Memory B cell (primary cell): ENCODE measurements at regions not wholly inside any gene's neighbourhood (a gene's known extent, or its start where the extent isn't known, plus 50 kb on each side); places are given as distances from the start of the nearest gene placed in this dataset.

Source experiments
- ATAC-seq: fragments of 150-1000 bp; cut with Tn5 transposase; 2 replicates; pipeline ENCODE4 v1.10.0; 2021; ENCODE audit warnings: low read depth, mild to moderate bottlenecking, moderate library complexity
- DNase-seq, 2 donors: peaks; one replicate each; pipeline ENCODE4 v3.0.0; 2022; ENCODE audit warnings: low spot score in 2 of 2
- H3K27ac Mint-ChIP-seq: one replicate; pipeline ENCODE4 v1.8.0; 2022; ENCODE audit warnings: mild to moderate bottlenecking, moderate library complexity, mixed read lengths
- H3K27me3 Mint-ChIP-seq: one replicate; pipeline ENCODE4 v1.8.0; 2022; ENCODE audit warnings: mixed read lengths
- H3K36me3 Mint-ChIP-seq: one replicate; pipeline ENCODE4 v1.8.0; 2022; ENCODE audit warnings: mild to moderate bottlenecking, mixed read lengths
- H3K4me1 Mint-ChIP-seq: one replicate; pipeline ENCODE4 v1.8.0; 2022; ENCODE audit warnings: mixed read lengths
- H3K4me3 Mint-ChIP-seq: one replicate; pipeline ENCODE4 v1.8.0; 2022; ENCODE audit warnings: mild to moderate bottlenecking, moderate library complexity, mixed read lengths
- H3K9me3 Mint-ChIP-seq: one replicate; pipeline ENCODE4 v1.8.0; 2022; ENCODE audit warnings: mixed read lengths

- peaks cover 2% of the 10 kb centered on the region for H3K9me3 Mint-ChIP-seq
- no peak for ATAC-seq
These were observed 189.5 kb downstream of the TFCP2L1 start for GRCh38 chr2:121095257-121096080.

GRCh38 chr2:121096611-121097010 is 188.4 kb downstream of the TFCP2L1 start:
- ATAC-seq (no peak), DNase-seq (no peak)
- Mint-ChIP-seq H3K4me1 (no peaks in the 10 kb centered on the region), H3K9me3 (no peaks in the 10 kb centered on the region), H3K36me3 (no peaks in the 10 kb centered on the region), H3K27me3 (peaks cover 13% of the 10 kb centered on the region), H3K27ac (no peak overlapping the region), H3K4me3 (no peak overlapping the region)

More at GRCh38 chr2:121095257-121096080, 189.5 kb downstream of the TFCP2L1 start:
- Mint-ChIP-seq H3K4me3 (no peak overlapping the region), H3K27me3 (peaks cover 10% of the 10 kb centered on the region), H3K27ac (no peak overlapping the region), H3K36me3 (no peaks in the 10 kb centered on the region), H3K4me1 (no peaks in the 10 kb centered on the region)
- no peak for DNase-seq

- Mint-ChIP-seq H3K27me3 (peaks cover 16% of the 10 kb centered on the region), H3K36me3 (no peaks in the 10 kb centered on the region), H3K27ac (no peak overlapping the region), H3K9me3 (no peaks in the 10 kb centered on the region), H3K4me3 (no peak overlapping the region), H3K4me1 (no peaks in the 10 kb centered on the region)
- ATAC-seq: no peak
- DNase-seq: no peak
These were observed 186.4 kb downstream of the TFCP2L1 start for GRCh38 chr2:121098556-121098955.

GRCh38 chr2:121099329-121100290 is 185.4 kb downstream of the TFCP2L1 start:
- ATAC-seq: no peak
- H3K9me3 Mint-ChIP-seq: no peaks in the 10 kb centered on the region

GRCh38 chr2:121101093-121101715 is 183.8 kb downstream of the TFCP2L1 start:
- DNase-seq: no peak
- H3K4me1 Mint-ChIP-seq: no peaks in the 10 kb centered on the region
- ATAC-seq: no peak

More at GRCh38 chr2:121099329-121100290, 185.4 kb downstream of the TFCP2L1 start:
- H3K36me3 Mint-ChIP-seq: no peaks in the 10 kb centered on the region
- peaks cover 20% of the 10 kb centered on the region for H3K27me3 Mint-ChIP-seq
- no peak for DNase-seq
- H3K27ac Mint-ChIP-seq: no peak overlapping the region
- H3K4me1 Mint-ChIP-seq: no peaks in the 10 kb centered on the region
- no peak overlapping the region for H3K4me3 Mint-ChIP-seq

GRCh38 chr2:121102941-121103340 is 182.1 kb downstream of the TFCP2L1 start:
- H3K4me1 Mint-ChIP-seq: no peaks in the 10 kb centered on the region
- peaks cover 16% of the 10 kb centered on the region for H3K27me3 Mint-ChIP-seq
- H3K9me3 Mint-ChIP-seq: no peaks in the 10 kb centered on the region
- no peak overlapping the region for H3K4me3 Mint-ChIP-seq
- H3K36me3 Mint-ChIP-seq: no peaks in the 10 kb centered on the region
- DNase-seq (no peak), ATAC-seq (no peak)
- H3K27ac Mint-ChIP-seq: no peak overlapping the region

More at GRCh38 chr2:121101093-121101715, 183.8 kb downstream of the TFCP2L1 start:
- Mint-ChIP-seq H3K9me3 (no peaks in the 10 kb centered on the region), H3K27me3 (peaks cover 16% of the 10 kb centered on the region), H3K36me3 (no peaks in the 10 kb centered on the region), H3K4me3 (no peak overlapping the region), H3K27ac (no peak overlapping the region)

- Mint-ChIP-seq H3K27me3 (peaks cover 16% of the 10 kb centered on the region), H3K4me3 (no peak overlapping the region), H3K4me1 (no peaks in the 10 kb centered on the region), H3K27ac (no peak overlapping the region), H3K9me3 (no peaks in the 10 kb centered on the region), H3K36me3 (no peaks in the 10 kb centered on the region)
- ATAC-seq (no peak), DNase-seq (no peak)
These were observed 181.0 kb downstream of the TFCP2L1 start for GRCh38 chr2:121103960-121104359.

GRCh38 chr2:121104721-121105141 is 180.3 kb downstream of the TFCP2L1 start:
- DNase-seq: no peak
- no peak overlapping the region for H3K27ac Mint-ChIP-seq
- no peaks in the 10 kb centered on the region for H3K9me3 Mint-ChIP-seq
- H3K4me3 Mint-ChIP-seq: no peak overlapping the region
- ATAC-seq: no peak
- H3K4me1 Mint-ChIP-seq: no peaks in the 10 kb centered on the region
- peaks cover 14% of the 10 kb centered on the region for H3K27me3 Mint-ChIP-seq
- no peaks in the 10 kb centered on the region for H3K36me3 Mint-ChIP-seq

GRCh38 chr2:121110924-121111323 is 174.1 kb downstream of the TFCP2L1 start:
- H3K36me3 Mint-ChIP-seq: no peaks in the 10 kb centered on the region
- no peak overlapping the region for H3K4me3 Mint-ChIP-seq
- H3K27me3 Mint-ChIP-seq: no peaks in the 10 kb centered on the region
- peaks cover 3% of the 10 kb centered on the region for H3K9me3 Mint-ChIP-seq
- ATAC-seq (no peak), DNase-seq (no peak)
- no peaks in the 10 kb centered on the region for H3K4me1 Mint-ChIP-seq
- H3K27ac Mint-ChIP-seq: no peak overlapping the region

- H3K9me3 Mint-ChIP-seq: no peaks in the 10 kb centered on the region
- no peaks in the 10 kb centered on the region for H3K4me1 Mint-ChIP-seq
- ATAC-seq (no peak), DNase-seq (no peak)
- H3K27me3 Mint-ChIP-seq: peaks cover 7% of the 10 kb centered on the region
- no peaks in the 10 kb centered on the region for H3K36me3 Mint-ChIP-seq
- H3K27ac Mint-ChIP-seq: no peak overlapping the region
- H3K4me3 Mint-ChIP-seq: no peak overlapping the region
These were observed 166.1 kb downstream of the TFCP2L1 start for GRCh38 chr2:121118951-121119350.

GRCh38 chr2:121120411-121120810 is 164.6 kb downstream of the TFCP2L1 start:
- no peak for ATAC-seq
- Mint-ChIP-seq H3K9me3 (peaks cover 3% of the 10 kb centered on the region), H3K27ac (no peak overlapping the region), H3K4me3 (no peak overlapping the region), H3K36me3 (no peaks in the 10 kb centered on the region), H3K27me3 (peaks cover 9% of the 10 kb centered on the region), H3K4me1 (no peaks in the 10 kb centered on the region)
- no peak for DNase-seq

- Mint-ChIP-seq H3K4me3 (no peak overlapping the region), H3K27ac (no peak overlapping the region), H3K4me1 (no peaks in the 10 kb centered on the region), H3K9me3 (peaks cover 3% of the 10 kb centered on the region), H3K36me3 (no peaks in the 10 kb centered on the region), H3K27me3 (peaks cover 9% of the 10 kb centered on the region)
- ATAC-seq: no peak
- no peak for DNase-seq
These were observed 164.0 kb downstream of the TFCP2L1 start for GRCh38 chr2:121120991-121121390.

GRCh38 chr2:121121661-121122060 is 163.3 kb downstream of the TFCP2L1 start:
- Mint-ChIP-seq H3K4me3 (no peak overlapping the region), H3K9me3 (peaks cover 3% of the 10 kb centered on the region), H3K27ac (no peak overlapping the region), H3K27me3 (peaks cover 9% of the 10 kb centered on the region), H3K36me3 (no peaks in the 10 kb centered on the region), H3K4me1 (no peaks in the 10 kb centered on the region)
- ATAC-seq (no peak), DNase-seq (no peak)

GRCh38 chr2:121123268-121123667 is 161.7 kb downstream of the TFCP2L1 start:
- ATAC-seq (no peak), DNase-seq (no peak)
- peaks cover 13% of the 10 kb centered on the region for H3K27me3 Mint-ChIP-seq
- H3K4me3 Mint-ChIP-seq: no peak overlapping the region
- H3K27ac Mint-ChIP-seq: no peak overlapping the region
- H3K4me1 Mint-ChIP-seq: no peaks in the 10 kb centered on the region
- H3K9me3 Mint-ChIP-seq: peaks cover 3% of the 10 kb centered on the region
- no peaks in the 10 kb centered on the region for H3K36me3 Mint-ChIP-seq
